PC-3 (cell line): ENCODE measurements at regions not wholly inside any gene's neighbourhood (a gene's known extent, or its start where the extent isn't known, plus 50 kb on each side); places are given as distances from the start of the nearest gene placed in this dataset.

Experiments used
- ATAC-seq: fragments of 200-7000 bp; cut with Tn5 transposase; 2 replicates; pipeline ENCODE4 v1.9.1; 2020; ENCODE audit warnings: mild to moderate bottlenecking, moderate library complexity
- BruUV-seq: library from RNA; stranded (reverse); fragments of 400-500 nt; replicated peaks from 2 replicates; lab custom pipeline; 2021; lab: Mats Ljungman, UMichigan
- CTCF ChIA-PET: fragments of 300-600 bp; sonication (Branson Sonifier 250); formaldehyde crosslinking; loops from one replicate; lab custom pipeline; 2022; ENCODE audit warnings: antibody characterized with exemption; lab: Charles Lee
- POLR2A ChIA-PET: fragments of 300-600 bp; sonication (Branson Sonifier 250); formaldehyde crosslinking; loops from one replicate; lab custom pipeline; 2022; ENCODE audit warnings: antibody characterized with exemption; ENCODE audit not compliant: unreplicated experiment; lab: Charles Lee
- DNase-seq: peaks from one replicate; pipeline ENCODE4 v3.0.0-alpha.2; 2015
- H2AFZ ChIP-seq: fragments of 300-600 bp; sonication (generic); 2 replicates; pipeline ENCODE4 v1.6.0; 2016; ENCODE audit warnings: antibody characterized with exemption, low read length
- H3F3A ChIP-seq: fragments of 300-600 bp; sonication (generic); one replicate; pipeline ENCODE4 v1.6.0; 2017; ENCODE audit warnings: antibody characterized with exemption, low read length, control low read depth, mild to moderate bottlenecking; ENCODE audit not compliant: unreplicated experiment
- H3K27ac ChIP-seq: fragments of 300-600 bp; sonication (generic); 2 replicates; pipeline ENCODE4 v1.5.1; 2016; ENCODE audit warnings: mild to moderate bottlenecking, low read length
- H3K27me3 ChIP-seq: fragments of 300-600 bp; sonication (generic); 2 replicates; pipeline ENCODE4 v1.6.1; 2016; ENCODE audit warnings: low read length, mixed read lengths
- H3K36me3 ChIP-seq: fragments of 300-600 bp; sonication (generic); 2 replicates; pipeline ENCODE4 v1.6.1; 2016; ENCODE audit warnings: low read depth, mixed run types, low read length, mixed read lengths
- H3K4me1 ChIP-seq: fragments of 300-600 bp; sonication (generic); 2 replicates; pipeline ENCODE4 v1.5.1; 2016; ENCODE audit warnings: low read length; ENCODE audit not compliant: insufficient read depth
- H3K4me2 ChIP-seq: fragments of 300-600 bp; sonication (generic); 2 replicates; pipeline ENCODE4 v1.6.0; 2016; ENCODE audit warnings: low read length
- H3K4me3 ChIP-seq: fragments of 300-600 bp; sonication (generic); 2 replicates; pipeline ENCODE4 v1.5.1; 2016; ENCODE audit warnings: mild to moderate bottlenecking, low read length, mixed read lengths
- H3K79me2 ChIP-seq: fragments of 300-600 bp; sonication (generic); 2 replicates; pipeline ENCODE4 v1.6.1; 2017; ENCODE audit warnings: low read length, mixed read lengths
- H3K9ac ChIP-seq: fragments of 300-600 bp; sonication (generic); 2 replicates; pipeline ENCODE4 v1.6.0; 2016; ENCODE audit warnings: mild to moderate bottlenecking, low read length
- H3K9me2 ChIP-seq: fragments of 300-600 bp; sonication (generic); replicated peaks from 2 replicates; pipeline ENCODE4 v1.6.1; 2016; ENCODE audit warnings: mixed run types, low read length, mixed read lengths
- H3K9me3 ChIP-seq: fragments of 300-600 bp; sonication (generic); 2 replicates; pipeline ENCODE4 v1.6.1; 2016; ENCODE audit warnings: low read length, mixed read lengths
- H4K20me1 ChIP-seq: fragments of 300-600 bp; sonication (generic); 2 replicates; pipeline ENCODE4 v1.6.1; 2016; ENCODE audit warnings: low read length, mixed read lengths
- CTCF ChIP-seq: fragments of 300-600 bp; sonication (generic); conservative IDR thresholded peaks from 2 replicates; pipeline ENCODE4 v1.5.1; 2017; ENCODE audit warnings: antibody characterized with exemption, low read depth, mild to moderate bottlenecking, low read length
- EZH2 ChIP-seq: fragments of 300-600 bp; sonication (generic); IDR thresholded peaks from one replicate; pipeline ENCODE4 v1.6.1; 2017; ENCODE audit warnings: antibody characterized with exemption, mild to moderate bottlenecking, low read length; ENCODE audit not compliant: unreplicated experiment
- EZH2phosphoT487 ChIP-seq: fragments of 300-600 bp; sonication (generic); IDR thresholded peaks from 2 replicates; pipeline ENCODE4 v1.6.1; 2018; ENCODE audit warnings: mild to moderate bottlenecking, antibody characterized with exemption, low read length, borderline replicate concordance
- intact Hi-C: fragments of 100-400 bp; cut with micrococcal nuclease; formaldehyde crosslinking; loops from 2 replicates; pipeline ENCODE4 v1.9.0; 2023

GRCh38 chr2:217491271-217491670, 511.5 kb downstream of the TNS1 start:
- intact Hi-C loops, result no loop called here
- CTCF ChIA-PET, result no interaction called here

DNA sequence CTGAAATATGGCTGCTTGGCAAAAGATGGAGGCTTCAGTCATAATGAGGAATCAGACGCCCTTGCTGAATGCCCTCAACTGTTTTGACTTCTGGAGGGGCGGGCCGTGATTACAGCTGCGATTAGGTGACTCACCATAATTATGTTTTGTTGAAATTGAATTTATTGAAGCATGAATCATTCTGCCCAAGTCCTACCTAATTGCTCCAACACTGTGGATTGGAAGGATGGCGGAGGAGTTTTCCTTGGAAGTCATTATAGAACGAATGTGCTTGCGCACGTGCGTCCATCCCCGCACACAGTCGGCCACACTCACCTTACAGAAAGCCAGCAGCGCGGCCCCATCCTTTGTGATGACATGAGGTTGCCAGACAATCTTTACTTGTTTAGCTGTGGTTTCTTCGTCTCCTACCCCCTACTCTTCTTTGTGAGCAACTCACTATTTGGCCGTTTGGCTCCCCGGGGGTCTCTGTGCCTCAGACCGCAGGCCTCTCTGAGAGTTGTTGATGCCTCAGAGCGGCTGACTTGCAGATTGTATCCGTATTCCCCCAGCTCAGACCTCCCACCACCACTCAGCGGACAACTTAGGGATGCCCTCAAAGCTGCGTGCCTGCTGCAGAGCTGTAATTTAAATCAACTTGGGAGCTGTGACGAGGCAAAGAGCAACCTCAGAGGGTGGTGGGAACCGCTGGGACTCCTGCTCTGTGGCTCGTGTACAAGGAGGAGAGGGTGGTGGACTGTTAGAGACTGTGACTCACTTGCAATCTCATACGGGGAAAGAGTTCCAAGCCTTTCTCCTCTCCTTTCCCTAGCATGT, 513.4 kb downstream of the TNS1 start:
- Histone ChIP-seq H3K27ac (no peak overlapping the region), H3K4me1 (0 out of 2 replicates have a peak, but pooled peaks cover 6% of the 10 kb centered on the region), H3K9me2 (no peaks in the 10 kb centered on the region; the same call in 1 of the 2 replicates), H3K79me2 (no peaks in the 10 kb centered on the region), H3F3A (no peaks in the 10 kb centered on the region), H3K9ac (no peak overlapping the region), H3K4me3 (no peak overlapping the region), H3K9me3 (no peaks in the 10 kb centered on the region), H4K20me1 (no peaks in the 10 kb centered on the region), H2AFZ (no peak overlapping the region), H3K4me2 (no peak overlapping the region), H3K36me3 (no peaks in the 10 kb centered on the region), H3K27me3 (no peaks in the 10 kb centered on the region)
- peak; percentile 11 for DNase-seq
- intact Hi-C loops, result no loop called here
- ATAC-seq, result no peak
- TF ChIP-seq EZH2 (no peak), CTCF (no peak), EZH2phosphoT487 (no peak)
- CTCF ChIA-PET, result no interaction called here
- no TSS peak for BruUV-seq
- POLR2A ChIA-PET, result no interaction called here

More at GRCh38 chr2:217491271-217491670, 511.5 kb downstream of the TNS1 start:
- ATAC-seq (no peak), DNase-seq (no peak)
- Histone ChIP-seq H3K4me3 (no peak overlapping the region), H4K20me1 (no peaks in the 10 kb centered on the region), H3K27me3 (no peaks in the 10 kb centered on the region), H3K36me3 (no peaks in the 10 kb centered on the region), H3K9me3 (no peaks in the 10 kb centered on the region), H3K27ac (no peak overlapping the region), H2AFZ (no peak overlapping the region), H3K79me2 (no peaks in the 10 kb centered on the region), H3K4me1 (0 out of 2 replicates have a peak, but pooled peaks cover 6% of the 10 kb centered on the region), H3K9ac (no peak overlapping the region), H3K4me2 (no peak overlapping the region), H3K9me2 (no peaks in the 10 kb centered on the region; the same call in 1 of the 2 replicates), H3F3A (no peaks in the 10 kb centered on the region)
- TF ChIP-seq EZH2 (no peak), EZH2phosphoT487 (no peak), CTCF (no peak)
- no TSS peak for BruUV-seq
- POLR2A ChIA-PET, result no interaction called here

GRCh38 chr2:217484046-217484445, 518.7 kb downstream of the TNS1 start:
- DNase-seq (no peak), ATAC-seq (no peak)
- Histone ChIP-seq H3K36me3 (no peaks in the 10 kb centered on the region), H3K4me1 (0 out of 2 replicates have a peak, but pooled peaks cover under 1% of the 10 kb centered on the region), H2AFZ (no peak overlapping the region), H3K4me3 (no peak overlapping the region), H3K27ac (no peak overlapping the region), H3F3A (no peaks in the 10 kb centered on the region), H3K9me2 (no peaks in the 10 kb centered on the region), H3K27me3 (no peaks in the 10 kb centered on the region), H4K20me1 (no peaks in the 10 kb centered on the region), H3K4me2 (no peak overlapping the region), H3K9ac (no peak overlapping the region), H3K79me2 (no peaks in the 10 kb centered on the region), H3K9me3 (no peaks in the 10 kb centered on the region)
- intact Hi-C loops, result no loop called here
- BruUV-seq, result no TSS peak
- POLR2A ChIA-PET, result no interaction called here
- no peak for TF ChIP-seq EZH2
- CTCF ChIA-PET, result no interaction called here
